Fibroblast of pulmonary artery (primary cell): ENCODE measurements at regions not wholly inside any gene's neighbourhood (a gene's known extent, or its start where the extent isn't known, plus 50 kb on each side); places are given as distances from the start of the nearest gene placed in this dataset.

Source experiments
- DNase-seq: peaks from one replicate; pipeline ENCODE4 v3.0.0-alpha.2; 2010; ENCODE audit warnings: low read depth
- H3K4me3 ChIP-seq: replicated peaks from 2 replicates; pipeline ENCODE4 v1.5.1; 2011; ENCODE audit warnings: low read depth, mild to moderate bottlenecking, control low read depth, low read length, moderate library complexity
- TF ChIP-seq, protein P1 (sequence below): IDR thresholded peaks from 2 replicates; pipeline ENCODE4 v1.5.1; 2011; ENCODE audit warnings: mild to moderate bottlenecking, control low read depth, low read length, inconsistent platforms; ENCODE audit errors: missing control alignments

DNA sequence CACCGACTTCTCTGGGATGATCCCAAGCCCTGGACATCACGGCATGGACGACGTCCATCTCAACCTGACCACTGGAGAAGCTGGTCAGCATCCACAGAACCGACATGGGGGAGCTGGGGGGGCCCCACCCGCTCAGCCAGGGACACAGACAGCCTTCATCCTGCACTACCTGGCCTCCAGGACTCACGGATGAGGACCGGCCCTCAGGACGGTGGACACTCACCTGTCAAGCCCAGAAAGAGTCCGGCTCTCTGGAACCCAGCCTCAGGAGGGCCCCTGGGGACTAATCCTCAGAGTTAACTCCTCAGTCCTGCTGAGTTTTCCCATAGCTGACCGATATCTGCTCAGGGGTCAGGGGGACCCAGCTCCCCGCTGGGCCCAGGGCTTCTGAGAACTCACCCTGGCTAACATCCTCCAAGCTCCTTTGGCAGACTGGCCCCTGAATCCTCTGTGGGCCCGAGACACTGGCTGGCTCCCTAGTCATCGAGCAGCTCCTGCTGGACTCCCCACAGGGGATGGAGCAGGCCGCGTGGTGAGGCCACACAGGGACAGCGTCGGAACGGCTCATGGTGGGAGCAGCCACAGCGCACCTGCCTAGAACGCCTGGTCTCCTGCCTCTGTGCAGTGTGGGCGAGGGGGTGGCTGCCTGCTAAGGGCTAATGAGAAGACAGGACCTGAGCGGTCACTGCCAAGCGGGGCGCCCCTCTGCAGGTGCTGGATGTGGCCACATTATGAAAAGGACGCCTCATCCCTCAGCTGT lies 649.2 kb downstream of the BRD1 start:
- DNase-seq, result no peak
- H3K4me3 ChIP-seq, result no peak overlapping the region
- TF ChIP-seq, protein P1, sequence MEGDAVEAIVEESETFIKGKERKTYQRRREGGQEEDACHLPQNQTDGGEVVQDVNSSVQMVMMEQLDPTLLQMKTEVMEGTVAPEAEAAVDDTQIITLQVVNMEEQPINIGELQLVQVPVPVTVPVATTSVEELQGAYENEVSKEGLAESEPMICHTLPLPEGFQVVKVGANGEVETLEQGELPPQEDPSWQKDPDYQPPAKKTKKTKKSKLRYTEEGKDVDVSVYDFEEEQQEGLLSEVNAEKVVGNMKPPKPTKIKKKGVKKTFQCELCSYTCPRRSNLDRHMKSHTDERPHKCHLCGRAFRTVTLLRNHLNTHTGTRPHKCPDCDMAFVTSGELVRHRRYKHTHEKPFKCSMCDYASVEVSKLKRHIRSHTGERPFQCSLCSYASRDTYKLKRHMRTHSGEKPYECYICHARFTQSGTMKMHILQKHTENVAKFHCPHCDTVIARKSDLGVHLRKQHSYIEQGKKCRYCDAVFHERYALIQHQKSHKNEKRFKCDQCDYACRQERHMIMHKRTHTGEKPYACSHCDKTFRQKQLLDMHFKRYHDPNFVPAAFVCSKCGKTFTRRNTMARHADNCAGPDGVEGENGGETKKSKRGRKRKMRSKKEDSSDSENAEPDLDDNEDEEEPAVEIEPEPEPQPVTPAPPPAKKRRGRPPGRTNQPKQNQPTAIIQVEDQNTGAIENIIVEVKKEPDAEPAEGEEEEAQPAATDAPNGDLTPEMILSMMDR, result no peak

DNA sequence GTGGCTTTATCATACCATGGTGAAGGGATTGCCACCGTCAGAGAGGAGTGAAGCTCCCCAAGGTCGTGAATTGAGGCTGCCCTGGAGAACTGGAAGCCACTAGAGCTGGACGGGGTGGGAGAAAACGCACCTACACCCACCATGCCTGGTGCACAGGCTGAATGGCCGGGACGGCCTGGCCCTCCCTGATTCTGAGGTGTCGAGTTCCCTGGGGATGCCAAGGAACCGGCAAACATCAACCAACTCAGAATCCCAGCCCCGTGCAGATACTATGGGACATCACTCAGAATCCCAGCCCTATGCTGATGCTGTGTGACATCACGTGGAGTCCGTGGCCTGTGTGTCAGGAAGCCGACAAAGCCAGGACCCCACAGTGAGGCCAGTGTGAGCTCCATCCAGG lies 650.0 kb downstream of the BRD1 start:
- H3K4me3 ChIP-seq, result no peak overlapping the region
- DNase-seq, result no peak
- TF ChIP-seq, protein P1, result no peak

DNA sequence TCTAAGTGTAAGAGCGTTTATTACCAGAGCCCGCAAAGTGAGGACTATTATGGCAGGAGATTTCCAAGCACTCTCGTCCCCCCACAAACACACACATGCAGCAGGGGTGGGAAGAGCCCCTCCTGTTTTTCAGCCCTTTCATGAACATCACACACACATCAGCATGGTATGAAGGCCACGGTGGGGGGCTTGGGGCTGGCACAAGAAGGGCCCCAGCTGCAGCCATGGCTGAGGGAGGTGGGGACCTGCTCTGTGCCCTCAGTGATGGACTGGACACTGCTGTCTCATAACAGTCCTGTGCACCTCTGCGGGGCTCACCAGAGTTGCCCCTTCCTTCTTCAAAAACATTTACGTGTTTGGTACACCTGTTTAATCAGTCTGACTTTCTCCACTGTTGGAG lies 650.7 kb downstream of the BRD1 start:
- TF ChIP-seq, protein P1, result no peak
- no peak overlapping the region for H3K4me3 ChIP-seq
- DNase-seq, result no peak

DNA sequence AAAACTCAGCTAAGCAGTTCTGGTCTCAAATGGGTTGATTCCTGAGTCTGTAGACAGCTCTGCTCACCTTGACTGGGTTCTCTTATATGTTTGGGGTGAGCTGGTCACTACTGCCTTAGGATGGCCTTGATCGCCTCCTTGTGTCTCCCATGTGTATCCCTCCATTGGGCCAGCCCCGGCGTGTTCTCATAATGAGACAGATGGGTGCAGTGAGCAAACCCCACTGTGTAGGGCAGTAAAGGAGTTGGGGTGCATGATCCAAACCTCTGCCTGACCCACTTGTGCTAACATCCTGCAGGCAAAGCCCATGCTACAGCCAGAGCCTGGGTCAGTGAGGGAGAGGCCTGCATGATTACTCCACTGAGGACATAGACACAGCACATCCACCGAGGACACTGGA lies 657.6 kb downstream of the BRD1 start:
- no peak for DNase-seq

DNA sequence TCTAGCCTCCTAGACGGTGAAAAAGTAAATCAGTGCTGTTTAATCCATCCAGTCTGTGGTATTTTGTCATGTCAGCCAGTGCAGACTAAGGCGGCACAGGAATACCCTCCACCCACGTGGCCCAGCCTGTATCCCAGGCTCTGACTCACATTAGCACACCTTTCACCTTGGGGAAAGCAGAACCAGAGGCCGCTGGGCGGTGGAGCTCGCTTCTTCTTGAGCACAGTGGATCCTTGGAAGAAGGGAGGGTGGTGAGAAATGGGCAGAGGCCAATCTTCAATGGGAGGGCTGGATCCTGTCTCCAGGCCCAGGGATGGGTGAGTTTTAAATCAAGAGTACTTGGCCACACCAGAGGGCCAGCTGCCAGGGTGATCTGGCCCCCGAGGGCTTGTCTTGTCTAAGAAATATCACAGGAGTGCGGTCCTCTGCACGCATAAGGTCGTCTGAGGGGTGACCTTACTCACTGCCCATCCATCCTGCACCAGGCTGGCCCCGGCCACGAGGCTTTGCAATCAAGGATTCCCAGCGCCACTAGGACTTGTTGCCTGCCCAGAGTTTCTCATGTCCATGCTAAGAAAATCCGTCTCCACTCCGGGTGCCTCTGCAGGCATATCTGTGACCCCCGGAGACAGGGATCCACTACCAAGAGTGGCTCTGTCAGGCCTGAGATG lies 658.5 kb downstream of the BRD1 start:
- no peak overlapping the region for H3K4me3 ChIP-seq
- TF ChIP-seq, protein P1, result no peak
- DNase-seq, result no peak

More for the DNA sequence above, 657.6 kb downstream of the BRD1 start:
- no peak overlapping the region for H3K4me3 ChIP-seq
- TF ChIP-seq, protein P1, result no peak

DNA sequence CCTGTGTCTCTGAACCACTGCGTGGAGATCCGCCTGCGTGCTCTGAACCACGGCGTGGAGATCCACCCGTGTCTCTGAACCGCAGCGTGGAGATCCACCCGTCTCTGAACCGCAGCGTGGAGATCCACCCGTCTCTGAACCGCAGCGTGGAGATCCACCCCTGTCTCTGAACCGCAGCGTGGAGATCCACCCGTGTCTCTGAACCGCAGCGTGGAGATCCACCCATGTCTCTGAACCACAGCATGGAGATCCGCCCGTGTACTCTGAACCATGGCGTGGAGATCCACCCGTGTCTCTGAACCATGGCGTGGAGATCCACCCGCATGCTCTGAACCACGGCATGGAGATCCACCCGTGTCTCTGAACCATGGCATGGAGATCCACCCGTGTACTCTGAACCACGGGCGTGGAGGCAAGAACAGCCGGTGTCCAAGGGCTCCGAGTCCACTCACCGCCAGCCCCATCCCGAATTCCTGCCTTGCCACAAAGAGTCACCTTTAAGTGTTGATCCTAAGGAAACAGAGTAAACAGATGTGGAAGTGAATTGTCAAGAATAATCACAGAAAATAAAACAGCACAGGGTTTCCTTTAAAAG lies 659.4 kb downstream of the BRD1 start:
- TF ChIP-seq, protein P1, result no peak
- no peak for DNase-seq
- no peak overlapping the region for H3K4me3 ChIP-seq
